Stromal cell of bone marrow (primary cell): ENCODE measurements at regions not wholly inside any gene's neighbourhood (a gene's known extent, or its start where the extent isn't known, plus 50 kb on each side); places are given as distances from the start of the nearest gene placed in this dataset.
"Not testable (repeated sequence)": the region's sequence is repeated elsewhere in the genome, so short reads cannot be mapped to it uniquely, and the experiment has no call there.

ENCODE experiments used
- DNase-seq: peaks from one replicate; pipeline ENCODE4 v3.0.0-alpha.2; 2012; ENCODE audit warnings: low read depth

DNA sequence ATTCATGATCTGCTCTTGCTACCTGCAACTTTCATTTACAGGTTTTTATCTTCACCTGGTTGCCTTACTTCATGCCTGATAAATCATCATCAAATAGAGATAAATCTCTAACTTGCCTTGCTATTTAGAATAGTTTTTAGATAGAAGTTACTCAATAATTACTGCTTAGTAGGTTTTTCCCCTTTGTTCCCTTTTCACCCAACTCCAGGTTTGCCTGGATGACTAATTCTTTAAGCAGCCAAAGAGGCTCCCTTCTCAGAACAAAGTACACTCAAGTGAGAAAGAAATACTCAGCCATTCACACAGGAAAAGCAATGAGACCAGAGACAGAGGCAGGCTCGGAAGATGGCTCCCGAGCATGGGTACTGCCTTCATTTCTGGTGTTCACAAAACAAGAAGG lies 268.1 kb upstream of the CRBN start:
- no peak for DNase-seq

DNA sequence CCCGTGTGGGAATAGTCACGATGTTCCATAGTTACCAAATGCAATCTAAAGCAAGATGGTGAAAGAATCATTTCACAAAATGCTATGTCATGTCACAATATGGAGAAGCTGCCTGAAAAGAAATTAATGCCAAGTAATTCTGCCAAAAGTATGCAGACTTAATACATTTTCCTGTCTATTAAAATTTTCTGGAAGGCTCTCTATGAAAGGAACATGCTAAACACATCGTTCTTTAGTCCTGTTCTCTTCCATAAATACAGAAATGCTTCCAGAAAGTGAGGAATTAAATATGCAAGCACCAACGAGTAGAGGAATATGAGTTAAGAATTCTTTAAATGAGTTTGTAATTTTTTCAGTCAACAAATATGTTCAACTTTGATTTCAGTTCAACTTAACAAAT lies 266.8 kb upstream of the CRBN start:
- DNase-seq, result no peak

- DNase-seq, result no peak
These were observed 264.0 kb upstream of the CRBN start for GRCh38 chr3:3443482-3443881.

DNA sequence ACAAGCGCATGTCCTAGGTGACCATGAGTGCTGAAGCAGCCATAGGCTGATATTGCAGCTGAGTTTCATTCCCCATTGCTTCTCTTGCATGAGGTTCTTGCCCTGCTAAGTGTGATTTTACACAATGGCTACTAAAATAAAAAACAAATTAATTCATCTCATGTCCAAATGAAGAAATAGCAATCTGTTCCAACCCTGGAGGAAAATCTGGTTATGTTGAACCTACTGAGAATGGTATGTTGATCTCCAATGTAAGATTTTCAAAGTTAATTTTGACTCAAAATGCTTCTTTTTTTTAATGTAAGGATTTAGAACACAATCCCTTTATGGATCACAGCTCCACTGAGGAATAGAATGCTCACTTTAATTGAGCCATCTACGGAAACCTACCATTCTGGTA lies 254.2 kb upstream of the CRBN start:
- no peak for DNase-seq

DNA sequence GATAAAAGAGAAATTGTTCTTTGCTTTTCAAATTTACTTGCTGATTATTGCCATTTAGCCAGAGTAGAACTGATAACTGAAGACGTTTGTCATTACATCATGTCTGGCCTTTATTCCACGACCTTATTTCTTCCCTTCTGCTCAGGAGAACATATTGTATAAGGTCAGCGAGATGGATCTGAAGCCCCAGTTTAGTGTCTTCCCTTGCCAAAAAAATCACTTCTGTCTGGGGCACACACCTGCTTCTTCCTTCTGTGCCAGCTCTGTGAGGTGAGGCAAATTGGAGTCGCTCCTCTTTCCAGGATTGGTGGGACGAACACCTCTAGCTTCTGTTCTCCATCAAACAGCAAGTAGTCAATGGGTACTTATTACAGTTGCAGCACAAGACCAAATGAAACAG lies 250.3 kb upstream of the CRBN start:
- DNase-seq, result no peak

DNA sequence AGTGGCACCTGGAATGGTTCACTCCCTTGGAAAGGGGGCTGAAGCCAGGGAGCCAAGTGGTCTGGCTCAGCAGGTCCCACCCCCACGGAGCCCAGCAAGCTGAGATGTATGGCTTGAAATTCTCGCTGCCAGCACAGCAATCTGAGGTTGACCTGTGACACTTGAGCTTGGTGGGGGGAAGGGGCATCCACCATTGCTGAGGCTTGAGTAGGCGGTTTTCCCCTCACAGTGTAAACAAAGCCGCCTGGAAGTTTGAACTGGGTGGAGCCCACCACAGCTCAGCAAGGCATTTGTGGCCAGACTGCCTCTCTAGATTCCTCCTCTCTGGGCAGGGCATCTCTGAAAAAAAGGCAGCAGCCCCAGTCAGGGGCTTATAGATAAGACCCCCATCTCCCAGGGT lies 228.2 kb upstream of the CRBN start:
- not testable (repeated sequence) for DNase-seq

DNA sequence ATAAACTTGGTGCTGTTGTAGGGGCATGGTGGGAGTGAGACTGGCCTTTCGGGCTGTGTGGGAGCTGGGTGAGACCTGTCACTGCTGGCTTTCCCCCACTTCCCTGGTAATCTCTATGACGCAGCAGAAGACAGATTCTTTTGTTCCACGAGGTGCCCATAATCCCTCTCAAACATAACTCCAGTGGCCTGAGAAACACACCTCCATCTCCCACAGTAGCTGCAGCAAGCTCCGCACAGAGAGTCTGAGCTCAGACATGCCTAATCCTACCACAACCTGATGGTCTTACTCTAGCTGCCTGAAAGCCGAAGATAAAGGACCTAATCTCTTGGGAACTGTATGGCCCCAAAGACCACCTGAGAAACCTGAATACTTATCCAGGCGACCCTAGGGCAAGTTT lies 225.6 kb upstream of the CRBN start:
- DNase-seq, result no peak

- DNase-seq, result no peak
These were observed 224.2 kb upstream of the CRBN start for GRCh38 chr3:3403700-3404099.

- DNase-seq, result no peak
These were observed 213.5 kb upstream of the CRBN start for GRCh38 chr3:3392946-3393345.

DNA sequence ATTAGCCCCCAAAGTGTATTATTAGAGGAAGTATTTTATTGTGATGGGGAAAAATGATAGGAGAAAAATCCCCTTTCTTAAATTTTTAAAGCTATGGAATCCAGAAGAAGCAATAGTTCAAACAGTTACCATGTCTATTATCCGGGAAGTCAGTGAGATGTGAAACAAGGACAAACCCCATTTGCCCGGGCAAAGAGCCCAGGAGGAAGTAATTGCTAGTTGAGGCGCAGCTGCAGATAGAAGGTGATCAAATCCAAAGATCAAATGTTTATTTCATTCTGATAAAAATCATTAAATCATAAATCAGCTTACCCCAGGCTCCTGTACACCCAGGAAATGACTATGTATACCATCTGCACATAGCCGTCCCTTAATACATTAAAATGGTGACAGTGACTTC lies 204.0 kb upstream of the CRBN start:
- DNase-seq, result no peak

DNA sequence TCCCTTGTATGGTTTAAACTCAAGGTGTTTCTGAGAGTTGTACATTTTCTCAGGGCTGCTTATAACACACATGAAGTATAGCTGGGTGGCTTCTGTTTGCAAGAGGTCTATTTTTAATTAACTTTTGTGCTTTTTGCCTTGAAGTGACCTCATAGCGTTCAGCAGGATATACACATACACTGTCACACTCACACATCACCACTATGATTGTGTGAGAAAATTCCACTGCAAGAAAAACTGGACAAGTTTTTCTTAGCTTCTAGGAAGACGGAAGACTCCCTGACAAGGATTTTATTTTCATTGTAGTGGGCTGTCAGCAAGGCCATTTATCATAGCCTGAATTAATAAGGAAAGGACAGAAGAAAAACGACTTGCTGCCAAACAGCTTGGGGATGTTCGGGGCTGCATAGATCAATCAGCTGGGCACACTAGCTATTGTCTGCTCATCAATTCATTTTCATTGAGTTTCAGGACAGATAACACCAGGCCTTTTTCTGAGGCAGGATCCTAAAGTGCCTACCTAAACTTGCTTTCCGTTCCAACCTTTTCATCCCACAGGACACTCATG lies 192.8 kb upstream of the CRBN start:
- no peak for DNase-seq

DNA sequence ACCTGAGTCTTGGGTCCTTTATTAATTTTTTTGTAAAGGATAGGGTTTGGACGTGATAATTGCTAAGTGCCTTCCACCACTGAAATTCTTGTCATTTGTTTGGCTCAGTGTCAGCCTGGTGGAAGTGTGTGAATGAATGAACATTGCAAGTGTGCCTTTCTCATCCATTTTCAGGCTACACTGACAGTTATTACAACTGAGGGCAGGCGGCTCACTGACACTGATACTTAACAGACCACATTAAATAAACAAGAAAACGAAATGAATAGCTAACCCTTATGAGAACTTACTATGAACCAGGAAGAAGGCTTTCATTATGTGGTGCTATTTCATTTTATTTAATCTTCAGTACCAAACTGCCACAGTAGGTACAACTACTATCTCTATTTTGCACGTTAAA lies 188.8 kb upstream of the CRBN start:
- DNase-seq, result no peak

DNA sequence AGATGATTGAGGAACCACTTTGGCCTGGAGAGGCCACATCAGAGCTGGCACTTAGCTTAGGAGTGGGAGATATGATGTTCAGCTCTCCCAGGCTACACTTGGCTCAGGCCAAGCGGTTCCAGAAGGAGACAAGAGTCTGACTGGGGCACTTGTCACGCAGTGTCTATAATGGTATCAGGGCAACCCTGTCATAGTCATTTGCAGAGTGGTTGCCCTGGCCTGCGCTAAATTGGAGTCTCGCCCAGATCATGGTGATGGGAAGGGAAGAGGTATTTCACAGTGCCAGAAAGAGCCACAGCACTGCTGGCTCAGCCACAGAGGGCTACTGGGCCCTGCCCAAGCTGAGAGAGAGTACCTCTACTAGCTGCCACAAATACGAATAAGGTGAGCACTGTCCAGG lies 186.9 kb upstream of the CRBN start:
- DNase-seq, result no peak

DNA sequence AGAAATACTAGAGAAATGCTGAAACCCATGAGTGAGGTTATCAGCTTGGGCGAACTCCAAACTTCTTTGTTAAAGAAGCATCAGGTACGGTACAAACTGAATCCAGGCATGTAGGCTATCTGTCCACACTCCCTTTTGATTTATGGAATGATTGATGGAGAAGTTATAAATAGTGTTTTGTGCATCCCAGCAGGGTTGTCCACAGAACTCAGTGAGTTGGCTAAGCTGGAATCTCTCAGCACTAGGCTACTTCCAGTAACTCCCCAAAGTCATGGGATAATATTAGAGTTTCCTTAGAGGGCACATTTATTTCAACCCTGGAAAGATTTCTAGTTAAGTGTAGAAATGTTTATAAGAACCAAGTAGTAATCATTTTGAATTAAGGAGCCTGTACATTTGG lies 186.2 kb upstream of the CRBN start:
- DNase-seq, result no peak

DNA sequence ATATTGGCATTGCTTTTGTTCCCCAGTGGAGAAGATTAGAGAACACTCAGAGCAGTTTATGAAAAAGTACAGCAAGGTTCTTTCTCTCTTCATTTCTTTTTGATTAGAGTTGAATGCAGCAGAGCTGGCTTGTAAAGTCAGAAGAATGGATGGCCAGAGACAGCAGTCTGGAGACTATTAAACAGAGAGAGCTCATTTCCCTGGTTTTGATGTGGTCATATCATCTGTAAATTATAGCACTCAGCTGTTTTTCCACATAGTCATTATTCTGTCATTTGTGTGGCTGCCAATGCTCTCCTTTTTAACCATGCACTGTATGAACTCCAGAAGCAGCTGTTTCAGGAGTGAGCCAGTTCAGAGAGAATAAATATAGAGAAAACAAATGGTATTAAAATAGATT lies 177.4 kb upstream of the CRBN start:
- DNase-seq, result no peak

DNA sequence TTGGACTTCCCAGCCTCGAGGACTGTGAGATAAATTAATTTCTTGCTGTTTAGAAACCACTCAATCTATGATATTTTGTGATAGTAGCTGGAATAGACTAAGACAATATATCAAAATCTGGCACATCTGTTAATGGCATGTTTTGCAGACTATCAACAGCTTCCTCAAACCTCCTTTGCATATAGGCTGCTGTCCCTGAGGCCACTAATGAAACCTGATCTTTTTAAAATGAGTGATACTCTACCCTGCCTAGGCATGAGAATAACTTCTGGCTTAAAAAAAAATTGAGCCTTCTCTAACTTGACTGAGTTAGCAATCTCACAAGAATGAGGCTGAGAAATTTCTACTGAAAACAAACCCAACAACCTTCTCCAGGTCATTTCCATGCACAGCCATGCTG lies 176.0 kb upstream of the CRBN start:
- DNase-seq, result no peak

DNA sequence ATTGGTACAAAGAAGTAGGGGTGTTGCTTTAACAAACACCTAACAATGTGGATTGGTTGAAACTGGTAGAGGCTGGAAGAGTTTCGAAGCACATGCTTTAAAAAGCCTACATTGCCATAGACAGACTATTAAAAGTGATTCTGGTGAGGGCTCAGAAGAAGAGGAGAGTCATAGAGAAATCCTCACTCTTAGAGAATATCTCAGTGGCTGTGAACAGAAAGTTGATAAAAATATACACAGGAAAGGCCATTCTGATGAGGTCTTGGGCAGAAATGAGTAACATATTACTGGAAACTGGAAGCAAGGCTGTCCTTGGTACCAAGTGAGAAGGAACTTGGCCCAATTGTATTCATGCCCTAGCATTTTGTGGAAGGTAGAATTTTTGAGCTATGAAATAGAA lies 173.7 kb upstream of the CRBN start:
- no peak for DNase-seq

- no peak for DNase-seq
These were observed 171.7 kb upstream of the CRBN start for GRCh38 chr3:3351226-3351625.

GRCh38 chr3:3347056-3347455 lies 167.6 kb upstream of the CRBN start:
- not testable (repeated sequence) for DNase-seq

GRCh38 chr3:3346556-3346955 lies 167.1 kb upstream of the CRBN start:
- DNase-seq, result no peak

DNA sequence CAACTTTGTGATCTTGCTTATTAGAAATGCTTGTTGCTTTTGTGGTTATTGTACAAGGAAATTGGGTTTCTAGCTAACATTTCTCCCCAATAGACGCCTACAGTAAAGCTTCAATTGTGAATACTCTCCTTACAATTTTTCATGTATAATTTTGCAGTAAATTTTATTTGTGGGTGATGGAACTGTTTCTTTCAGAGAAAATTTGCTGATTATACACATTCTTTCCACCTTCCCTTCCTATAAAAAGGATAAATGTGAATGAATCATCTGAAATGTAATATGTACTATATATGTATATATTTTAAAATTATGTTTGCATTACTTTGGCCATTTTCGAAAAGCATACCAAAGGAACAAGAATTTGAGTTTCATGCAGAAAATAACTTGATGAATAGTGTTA lies 162.7 kb upstream of the CRBN start:
- DNase-seq, result no peak

DNA sequence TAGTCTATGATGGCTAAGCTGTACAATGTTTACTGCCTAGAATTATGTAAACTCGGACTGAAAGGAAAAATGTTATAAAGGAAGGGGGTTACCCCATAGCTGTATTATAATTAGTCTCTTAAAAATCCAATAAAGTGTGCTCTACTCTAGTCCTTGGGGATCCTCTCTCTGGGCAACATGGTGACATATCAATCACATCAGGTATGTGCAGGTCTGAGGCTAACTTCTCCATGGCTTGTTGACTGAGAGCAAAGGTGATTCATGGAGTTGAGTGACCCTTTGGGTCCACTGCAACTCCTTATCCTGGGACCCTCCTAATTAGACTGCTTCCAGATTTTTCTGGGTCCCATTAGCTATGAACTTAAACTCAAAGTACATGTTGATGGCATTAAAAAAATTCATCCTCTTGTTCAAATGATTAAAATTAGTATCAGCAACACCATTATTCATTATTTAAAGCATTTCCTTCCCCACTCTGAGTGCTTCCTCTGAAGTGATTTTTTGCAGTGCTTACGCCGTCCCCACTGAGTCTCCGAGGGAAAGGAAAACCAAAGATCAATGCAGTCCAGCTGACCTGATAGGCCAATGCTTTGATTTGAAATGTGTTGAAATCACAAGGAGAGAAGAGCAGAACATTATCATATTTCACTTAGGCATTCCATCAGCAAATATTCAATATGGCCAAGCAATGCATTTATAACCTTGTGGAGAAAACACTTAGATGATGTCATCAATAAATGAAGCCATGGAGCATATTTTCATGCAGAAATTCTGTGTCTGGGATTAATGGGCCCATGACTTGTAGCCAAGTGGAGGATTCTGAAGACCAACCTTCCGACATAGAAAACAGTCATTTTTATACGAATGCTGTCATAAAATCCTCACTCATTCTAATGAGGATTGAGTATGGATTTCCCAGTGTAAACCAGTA lies 161.7 kb upstream of the CRBN start:
- DNase-seq, result no peak

DNA sequence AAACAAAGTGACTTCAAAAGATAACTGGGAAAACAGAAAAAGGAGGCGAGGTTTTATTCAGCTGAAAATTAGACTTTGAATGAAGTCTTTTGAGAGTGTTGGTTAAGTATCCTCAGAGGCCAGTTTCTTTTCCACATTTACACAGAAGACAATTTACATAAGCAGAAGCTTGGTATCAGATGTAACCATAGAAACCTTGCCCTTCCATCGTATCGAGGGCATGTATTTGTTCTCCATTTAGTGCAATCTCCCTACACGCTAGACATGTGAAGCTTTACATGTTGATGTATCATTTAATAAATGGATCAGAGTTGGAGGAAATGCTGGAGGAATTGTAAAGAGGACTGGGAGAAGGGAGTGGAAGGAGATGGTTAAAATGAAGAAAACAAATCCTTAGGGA lies 161.0 kb upstream of the CRBN start:
- DNase-seq, result no peak

GRCh38 chr3:3335903-3336302 lies 156.4 kb upstream of the CRBN start:
- DNase-seq, result no peak
